NCI-H82 treated with DMSO at 0.1 percent for 48 hours (cell line): ENCODE measurements at regions not wholly inside any gene's neighbourhood (a gene's known extent, or its start where the extent isn't known, plus 50 kb on each side); places are given as distances from the start of the nearest gene placed in this dataset.
"Not testable (repeated sequence)": the region's sequence is repeated elsewhere in the genome, so short reads cannot be mapped to it uniquely, and the experiment has no call there.

ENCODE experiments used
- DNase-seq: peaks from one replicate; lab custom pipeline; 2025; ENCODE audit not compliant: unreplicated experiment; lab: John Stamatoyannopoulos, UW

DNA sequence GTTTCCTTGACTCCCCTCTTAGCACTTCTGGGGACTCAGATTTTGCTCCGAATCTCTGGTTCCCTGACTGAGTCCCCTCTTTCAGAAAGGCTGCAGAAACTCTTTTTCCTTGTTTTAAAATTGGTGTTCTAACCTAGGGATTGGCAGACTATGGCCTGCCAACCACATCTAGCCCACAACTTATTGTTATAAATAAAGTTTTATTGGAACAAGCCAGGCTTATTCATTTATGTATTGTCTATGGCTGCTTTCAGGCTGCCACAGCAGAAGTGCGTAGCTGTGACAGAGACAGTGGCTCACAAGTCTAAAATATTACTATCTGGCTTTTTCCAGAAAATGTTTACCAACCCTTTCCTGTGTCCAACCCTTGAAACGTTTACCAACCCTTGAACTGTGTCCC is 81.7 kb downstream of the IER5 start:
- no peak for DNase-seq

GRCh38 chr1:181172082-181172481 is 83.6 kb downstream of the IER5 start:
- no peak for DNase-seq

- DNase-seq = no peak
Measured at GRCh38 chr1:181173761-181174447, 85.4 kb downstream of the IER5 start.

DNA sequence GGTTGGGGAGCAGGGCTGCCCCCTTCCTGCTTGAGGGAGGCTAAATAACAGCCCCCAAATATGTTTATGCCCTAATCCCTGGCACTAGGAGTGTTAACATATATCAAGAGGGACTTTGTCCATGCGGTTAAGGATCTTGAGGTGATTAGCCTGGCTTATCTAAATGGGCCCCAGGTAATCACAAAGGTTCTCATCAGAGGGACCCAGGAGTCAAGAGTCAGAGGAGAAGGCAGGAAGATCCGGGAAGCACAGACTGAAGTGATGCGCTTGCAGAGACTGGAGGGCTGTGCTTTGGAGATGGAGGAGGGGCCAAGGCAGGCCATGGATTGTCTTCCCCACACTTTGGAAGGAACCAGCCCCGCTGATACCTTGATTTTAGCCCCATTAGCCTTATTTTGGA is 86.4 kb downstream of the IER5 start:
- no peak for DNase-seq

- no peak for DNase-seq
Measured at GRCh38 chr1:181175356-181175910, 86.9 kb downstream of the IER5 start.

DNA sequence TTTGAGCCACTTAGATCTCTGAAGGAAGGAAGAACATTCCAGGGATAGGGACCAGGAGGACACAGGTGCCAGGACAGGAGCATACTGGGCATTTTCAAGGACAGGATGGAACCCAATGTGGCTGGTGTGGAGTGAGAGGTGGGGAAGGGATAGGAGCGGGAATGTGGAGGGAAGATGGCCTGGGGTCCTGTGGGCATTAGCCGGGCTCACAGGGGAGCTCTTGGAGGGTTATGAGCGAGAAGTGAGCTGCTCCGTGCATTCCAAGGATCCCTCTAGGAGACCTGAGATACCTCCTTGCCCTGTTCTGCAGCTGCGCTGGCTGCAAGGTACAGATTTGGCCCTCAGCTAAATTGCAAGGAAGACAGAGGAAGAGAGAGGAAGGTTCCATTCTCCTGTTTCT is 87.5 kb downstream of the IER5 start:
- DNase-seq = no peak

DNA sequence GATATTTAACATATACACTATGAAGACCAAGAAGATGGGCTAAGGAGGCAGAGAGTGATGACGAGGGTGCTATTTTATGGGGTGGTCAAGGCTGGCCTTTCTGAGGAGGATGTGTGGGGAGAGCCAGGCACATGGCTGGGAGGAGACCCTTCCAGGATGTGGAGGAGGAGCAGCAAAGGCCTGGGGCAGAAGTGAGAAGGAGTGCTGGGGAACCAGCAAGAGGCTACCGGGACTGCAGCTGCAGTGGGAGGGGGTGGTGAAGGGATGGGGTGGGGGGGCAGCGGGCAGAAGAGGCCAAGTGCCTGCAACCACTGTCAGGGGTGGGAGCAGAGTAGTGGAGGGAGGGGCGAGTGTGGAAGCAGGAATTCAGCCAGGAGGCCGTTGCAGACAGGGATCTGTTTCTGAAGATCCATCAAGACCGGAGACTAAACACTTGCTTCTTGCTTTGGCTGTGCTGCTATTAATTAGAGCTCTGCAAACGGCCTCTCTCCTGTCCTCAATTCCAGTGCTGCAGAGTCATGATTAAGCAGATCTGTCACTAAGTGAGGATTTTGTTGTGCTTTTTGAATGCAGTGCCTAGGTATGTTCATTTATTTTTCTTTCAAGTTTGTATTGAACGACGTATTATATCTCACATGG is 89.9 kb downstream of the IER5 start:
- DNase-seq = no peak

GRCh38 chr1:181179279-181179986 is 90.9 kb downstream of the IER5 start:
- no peak for DNase-seq

DNA sequence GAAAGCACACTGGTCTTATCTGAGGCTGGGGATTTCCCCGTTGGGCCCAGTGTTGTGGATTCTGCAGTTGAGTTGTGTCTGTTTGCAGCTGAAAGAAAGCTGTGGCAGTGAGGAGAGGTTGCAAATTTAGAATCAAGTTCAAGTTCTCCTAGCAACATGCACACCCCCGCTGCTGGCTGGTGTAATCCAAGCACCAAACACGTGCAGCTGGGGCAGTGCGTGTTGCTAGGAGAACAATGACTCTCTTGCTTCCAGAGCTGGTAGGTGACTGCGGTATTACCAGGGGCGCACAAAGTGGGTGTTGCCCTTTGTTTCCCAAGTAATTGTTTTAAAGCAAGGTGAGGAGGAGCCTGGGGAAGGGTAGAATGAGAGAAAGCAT is 91.5 kb downstream of the IER5 start:
- peak; percentile 80 for DNase-seq

DNA sequence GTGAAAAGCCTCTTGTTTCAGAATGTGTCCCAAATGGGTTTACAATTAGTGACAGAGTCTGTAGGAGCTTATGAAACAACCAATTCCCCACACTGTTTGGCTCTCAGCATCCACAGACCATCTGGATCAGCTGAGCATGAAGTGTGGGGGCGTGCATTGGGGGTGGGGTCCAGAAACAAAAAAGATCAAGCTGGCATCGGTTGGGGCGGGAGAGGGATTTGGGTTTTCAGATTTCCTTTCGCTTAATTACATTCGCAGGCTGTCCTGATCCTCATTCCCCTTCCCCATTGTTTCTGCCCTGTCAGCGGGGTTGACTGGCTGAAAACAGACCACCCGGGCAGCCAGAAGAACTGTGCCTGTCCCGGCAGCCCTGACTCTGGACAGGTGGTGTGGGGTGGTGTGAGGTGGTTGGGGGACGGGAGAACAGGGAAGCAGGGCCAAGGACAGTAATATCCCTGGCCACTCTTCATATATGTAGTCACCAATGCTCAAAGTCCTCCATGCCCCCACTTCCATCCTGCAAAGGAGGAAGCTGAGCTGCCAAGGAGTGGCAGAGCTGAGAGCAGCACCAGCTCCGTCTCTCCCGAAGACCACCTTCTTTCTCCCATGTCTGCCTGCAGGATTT is 92.0 kb downstream of the IER5 start:
- DNase-seq = peak; percentile 80

- DNase-seq = no peak
Measured at GRCh38 chr1:181181792-181182585, 93.5 kb downstream of the IER5 start.

DNA sequence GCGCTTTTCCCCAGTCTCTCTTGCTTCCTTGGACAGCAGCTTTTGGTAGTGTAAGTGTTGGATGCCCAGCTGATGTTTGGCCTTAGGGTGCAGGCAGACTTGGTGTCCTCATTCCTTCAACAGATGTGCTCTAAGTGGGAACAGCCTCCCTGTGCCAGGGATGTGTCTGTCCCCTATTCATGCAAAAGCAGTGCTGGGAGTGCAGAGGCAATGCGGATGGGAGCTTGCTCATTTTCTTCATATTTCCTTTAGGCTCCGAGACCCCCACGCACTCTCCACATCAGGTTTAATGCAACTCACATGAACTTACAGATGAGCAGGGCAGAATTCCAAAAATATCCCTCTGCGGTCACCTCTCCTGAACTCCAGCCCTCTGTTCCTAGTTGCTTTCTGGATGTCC is 96.1 kb downstream of the IER5 start:
- no peak for DNase-seq

DNA sequence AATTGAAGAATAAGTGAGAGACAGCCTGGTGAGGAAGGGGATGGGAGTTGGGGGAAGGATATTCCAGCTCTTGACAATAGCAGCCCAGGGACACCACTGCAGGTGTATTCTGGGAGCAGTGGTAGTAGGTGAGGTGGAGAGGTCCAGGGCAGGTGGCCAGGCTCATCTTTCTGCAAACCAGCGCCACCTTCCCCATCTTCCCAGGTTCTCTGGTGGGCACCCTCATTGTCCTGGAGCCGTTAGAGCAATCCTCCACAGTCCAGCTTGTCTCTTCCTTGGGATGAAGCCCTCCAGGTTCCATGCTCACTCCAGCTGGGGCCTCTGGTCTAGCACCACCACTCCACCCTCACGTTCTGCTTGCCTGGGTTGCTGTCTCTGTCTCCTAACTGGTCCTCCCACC is 97.0 kb downstream of the IER5 start:
- no peak for DNase-seq

- DNase-seq = not testable (repeated sequence)
Measured at GRCh38 chr1:181186133-181186532, 97.6 kb downstream of the IER5 start.

- DNase-seq = no peak
Measured at GRCh38 chr1:181187337-181188126, 99.0 kb downstream of the IER5 start.

DNA sequence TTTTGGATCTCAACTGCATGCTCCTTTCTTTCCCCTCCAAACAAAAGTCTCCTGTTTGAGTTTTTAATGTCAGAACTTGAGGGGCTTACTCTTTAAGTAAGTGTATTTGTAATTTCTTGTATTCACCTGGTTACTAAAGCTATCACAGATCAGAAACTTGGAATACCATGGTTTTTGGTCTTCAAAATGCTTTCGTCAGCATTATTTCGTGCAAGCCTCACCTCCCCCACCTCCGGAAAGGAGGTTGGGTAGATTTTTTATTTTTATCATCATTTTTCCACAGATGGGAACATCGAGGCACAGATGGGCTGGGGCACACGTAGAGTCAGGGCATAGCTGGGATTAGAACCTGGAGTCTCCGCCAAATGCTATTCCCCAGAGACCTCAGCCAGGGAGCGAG is 100.7 kb downstream of the IER5 start:
- no peak for DNase-seq

DNA sequence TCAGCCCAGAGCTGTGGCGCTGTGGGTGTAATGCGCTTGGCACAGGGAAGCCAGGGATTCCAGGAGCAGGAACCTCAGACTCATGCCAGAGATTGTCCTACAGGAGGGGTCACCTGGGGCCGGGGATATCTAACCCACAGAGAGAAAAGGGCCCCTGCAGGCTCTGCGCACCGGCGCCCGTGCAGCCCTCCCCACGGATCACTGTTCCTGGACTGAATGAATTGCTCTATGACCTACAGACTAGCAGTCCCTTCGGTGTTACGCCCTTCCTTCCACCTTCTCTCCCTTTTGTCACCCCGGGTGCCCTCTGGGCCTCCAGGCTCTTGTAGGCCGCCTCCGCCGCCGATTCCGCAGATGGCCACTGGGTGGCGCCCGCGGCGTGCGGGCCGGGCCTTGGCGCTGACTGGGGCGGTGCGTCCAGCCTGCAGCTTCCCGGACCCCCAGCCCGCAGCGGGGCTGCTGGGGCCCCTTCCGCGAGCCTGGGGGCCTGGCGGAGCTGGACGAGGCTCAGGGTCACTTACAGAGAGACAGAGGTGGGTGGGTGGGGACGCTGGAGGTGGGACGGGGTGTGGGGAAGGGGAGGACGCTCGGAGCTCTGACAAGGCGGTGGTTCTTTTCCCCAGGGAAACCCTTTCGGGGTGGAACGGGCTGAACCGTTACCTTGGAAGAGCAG is 101.3 kb downstream of the IER5 start:
- DNase-seq = peak; percentile 26

DNA sequence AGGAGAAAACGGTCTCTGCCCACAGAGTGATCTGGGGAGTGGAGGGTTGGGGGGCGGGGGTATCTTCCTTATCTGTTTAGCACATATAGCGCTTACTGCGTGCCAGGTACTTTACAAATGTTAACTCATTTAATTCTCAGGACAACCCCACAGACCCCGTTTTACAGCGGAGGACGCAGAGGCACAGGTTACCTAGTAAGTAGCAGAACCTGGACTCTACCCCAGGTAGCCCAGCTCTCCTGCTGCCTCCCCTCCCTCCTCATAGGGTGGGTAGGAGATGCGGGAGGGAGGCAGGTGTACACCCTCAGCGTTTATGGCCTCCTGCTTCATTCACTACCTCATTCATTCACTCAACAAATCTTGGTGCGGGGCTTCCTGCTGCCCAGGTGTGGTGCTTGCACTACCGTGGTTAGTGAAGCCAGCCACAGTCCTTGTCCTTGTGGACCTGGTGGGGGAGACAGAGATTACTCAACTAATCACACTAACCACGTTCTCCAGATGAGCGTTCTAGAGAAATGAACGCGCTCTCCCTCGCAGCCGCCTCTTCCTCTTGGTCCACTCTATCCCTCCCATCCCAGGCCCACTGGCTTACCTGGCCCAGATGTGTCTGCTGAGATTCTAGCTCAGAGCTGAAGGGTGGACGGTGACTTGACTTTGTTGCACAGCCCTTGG is 102.0 kb downstream of the IER5 start:
- DNase-seq = no peak

DNA sequence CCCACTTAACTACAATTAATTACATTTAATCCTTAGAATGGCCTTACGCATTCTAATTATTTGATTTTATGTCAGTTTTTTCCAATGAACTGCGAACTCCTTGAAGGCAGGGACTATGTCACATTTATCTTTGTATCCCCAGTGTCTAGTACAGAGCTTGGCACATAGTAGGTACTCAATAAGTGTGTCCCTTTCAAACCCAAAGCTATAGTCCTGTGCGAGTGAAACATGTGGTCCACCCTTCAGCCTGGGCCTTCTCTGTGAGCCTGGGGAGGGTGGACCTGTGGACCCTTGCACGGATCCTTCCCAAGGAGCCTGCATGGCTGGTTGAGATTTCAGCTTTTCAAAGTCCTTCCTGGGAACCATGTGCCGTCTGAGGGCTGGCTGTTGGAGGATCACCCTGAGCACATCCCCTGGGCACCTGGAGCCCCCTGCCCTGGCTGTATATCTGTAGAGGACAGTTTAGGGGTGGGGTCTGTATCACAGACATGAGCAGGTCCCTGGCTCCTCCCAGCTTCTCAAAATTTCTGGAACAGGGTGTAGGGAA is 103.1 kb downstream of the IER5 start:
- no peak for DNase-seq
